ENCODE measurements at regions not wholly inside any gene's neighbourhood (a gene's known extent, or its start where the extent isn't known, plus 50 kb on each side); places are given as distances from the start of the nearest gene placed in this dataset.

DNA sequence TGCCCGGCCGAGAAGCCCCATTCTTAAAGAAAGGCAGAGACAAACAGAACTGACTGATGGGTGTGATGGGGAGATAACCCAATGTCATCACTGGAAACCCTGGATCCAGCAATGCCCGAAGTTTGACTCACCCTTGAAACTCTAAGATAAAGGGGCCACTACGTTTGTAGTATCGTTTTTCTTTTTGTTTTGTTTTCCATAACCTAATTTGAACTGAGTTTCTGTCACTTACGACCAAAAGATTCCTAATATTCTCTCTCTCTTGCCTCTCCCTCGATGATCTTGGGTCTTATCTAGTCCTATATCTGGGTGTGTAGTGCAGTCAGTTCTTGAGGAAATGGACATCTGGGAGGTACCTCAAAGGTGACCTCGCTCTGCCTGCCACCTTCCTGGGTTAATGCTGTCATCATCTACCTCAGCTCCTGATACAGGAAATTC lies 57.8 kb upstream of the ID3 start:
- DNase-seq (ENCODE audit: low spot score) = no peak
- intact Hi-C loops (cut with DNase I) = no loop called here

GRCh38 chr1:23616292-23616824 lies 57.1 kb upstream of the ID3 start:
- intact Hi-C loops (cut with DNase I) = no loop called here
- no peak for DNase-seq (ENCODE audit: low spot score)

DNA sequence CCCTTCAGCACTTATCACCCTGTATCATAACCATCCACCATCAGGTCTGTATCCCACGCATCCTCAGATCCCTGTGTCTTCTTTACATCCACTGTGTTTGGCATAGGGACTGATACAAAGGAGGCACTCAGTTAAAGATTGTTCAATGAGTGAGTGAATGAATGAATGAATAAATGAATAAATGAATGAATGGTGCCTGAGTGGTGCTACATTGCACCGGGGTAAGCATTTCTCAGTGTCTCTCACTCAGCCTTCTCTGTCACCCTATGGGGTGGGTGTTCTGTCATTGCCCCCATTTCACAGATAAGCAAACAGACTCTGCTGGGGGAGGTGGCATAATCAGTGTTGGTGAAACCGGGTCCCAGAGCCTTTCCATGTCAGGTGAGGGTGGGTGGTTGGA lies 56.6 kb upstream of the ID3 start:
- DNase-seq (ENCODE audit: low spot score) = no peak
- intact Hi-C loops (cut with DNase I) = no loop called here

DNA sequence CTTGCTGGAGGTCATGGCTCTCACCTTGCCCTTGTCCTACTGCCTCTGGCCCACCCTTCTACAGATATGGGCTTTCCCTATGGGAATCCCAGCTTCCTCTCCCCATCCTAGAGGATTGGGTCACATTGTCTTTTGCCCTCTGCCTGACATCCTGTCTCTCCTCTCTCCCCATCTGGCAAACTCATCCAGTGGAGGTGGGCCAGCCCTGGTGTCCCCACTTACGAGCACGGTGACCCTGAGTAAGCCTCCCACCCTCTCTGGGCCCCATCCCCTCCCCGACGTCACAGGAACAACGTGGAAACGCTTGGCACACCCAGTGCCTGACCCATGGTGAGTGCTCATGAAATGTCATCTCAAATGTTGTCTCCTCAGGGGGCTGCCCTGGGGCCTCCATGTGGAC lies 56.1 kb upstream of the ID3 start:
- intact Hi-C loops (cut with DNase I) = no loop called here
- no peak for DNase-seq (ENCODE audit: low spot score)

GRCh38 chr1:23614032-23614660 lies 54.8 kb upstream of the ID3 start:
- no peak for DNase-seq (ENCODE audit: low spot score)
- intact Hi-C loops (cut with DNase I) = no loop called here

GRCh38 chr1:23613191-23614031 lies 54.1 kb upstream of the ID3 start:
- DNase-seq (ENCODE audit: low spot score) = no peak
- intact Hi-C loops (cut with DNase I) = no loop called here

DNA sequence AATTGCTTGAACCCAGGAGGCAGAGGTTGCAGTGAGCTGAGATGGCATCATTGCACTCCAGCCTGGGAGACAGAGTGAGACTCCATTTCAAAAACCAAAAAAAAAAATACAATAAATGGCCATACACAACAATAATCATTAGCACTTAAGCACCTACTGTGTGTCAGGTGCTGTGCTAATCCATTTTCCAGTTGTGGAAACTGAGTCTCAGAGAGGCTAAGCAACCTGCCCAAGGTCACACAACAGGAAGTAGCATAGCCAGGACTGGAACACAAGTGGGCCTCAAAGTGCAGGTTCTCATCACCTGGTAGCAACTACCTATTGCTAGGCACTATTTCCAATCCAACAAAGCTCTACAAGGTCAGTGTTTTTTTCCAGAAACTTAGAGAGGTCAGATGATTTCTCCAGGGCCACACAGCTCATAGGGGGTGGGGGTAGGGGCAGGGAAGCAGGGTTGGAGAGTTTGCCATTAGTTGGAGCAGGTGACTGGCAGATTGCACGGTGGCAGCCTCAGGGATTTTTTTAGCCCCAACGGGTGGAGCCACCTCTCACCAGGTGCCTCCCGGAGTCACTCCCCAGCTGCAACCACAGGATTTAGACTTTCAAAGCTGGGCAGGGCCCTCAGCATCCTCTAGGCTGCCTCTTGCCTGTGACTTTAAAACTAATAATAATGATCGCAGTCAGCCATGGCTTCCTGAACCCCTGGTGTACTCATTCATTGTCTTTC lies 52.5 kb upstream of the ID3 start:
- no peak for DNase-seq (ENCODE audit: low spot score)
- intact Hi-C loops (cut with DNase I) = no loop called here

DNA sequence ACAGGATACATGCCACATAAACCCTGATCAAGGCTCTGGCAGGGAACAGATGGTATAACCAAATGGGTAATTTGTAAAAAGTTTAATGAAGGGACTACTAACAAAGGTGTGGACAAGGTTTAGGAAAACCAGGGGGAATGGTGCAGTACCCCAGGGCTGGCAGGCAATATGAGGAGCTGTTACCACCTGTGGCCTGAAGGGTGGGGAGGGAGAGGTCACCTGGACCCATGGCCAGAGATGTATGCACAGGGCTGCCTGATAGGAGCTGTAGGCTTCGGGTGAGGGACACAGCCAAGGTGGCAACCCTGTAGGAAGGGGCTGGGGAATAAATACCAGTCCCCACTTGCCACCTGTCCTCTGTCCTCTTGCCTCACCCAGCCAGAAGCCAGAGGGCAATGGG lies 51.4 kb upstream of the ID3 start:
- DNase-seq (ENCODE audit: low spot score) = no peak
- intact Hi-C loops (cut with DNase I) = no loop called here

- intact Hi-C loops (cut with DNase I) = no loop called here
- no peak for DNase-seq (ENCODE audit: low spot score)
Observed at GRCh38 chr1:23609971-23610370, 50.7 kb upstream of the ID3 start.

All from posterior vena cava (tissue), 2 donors.